ENCODE measurements at regions not wholly inside any gene's neighbourhood (a gene's known extent, or its start where the extent isn't known, plus 50 kb on each side); places are given as distances from the start of the nearest gene placed in this dataset.
"Not testable (repeated sequence)": the region's sequence is repeated elsewhere in the genome, so short reads cannot be mapped to it uniquely, and the experiment has no call there.

DNA sequence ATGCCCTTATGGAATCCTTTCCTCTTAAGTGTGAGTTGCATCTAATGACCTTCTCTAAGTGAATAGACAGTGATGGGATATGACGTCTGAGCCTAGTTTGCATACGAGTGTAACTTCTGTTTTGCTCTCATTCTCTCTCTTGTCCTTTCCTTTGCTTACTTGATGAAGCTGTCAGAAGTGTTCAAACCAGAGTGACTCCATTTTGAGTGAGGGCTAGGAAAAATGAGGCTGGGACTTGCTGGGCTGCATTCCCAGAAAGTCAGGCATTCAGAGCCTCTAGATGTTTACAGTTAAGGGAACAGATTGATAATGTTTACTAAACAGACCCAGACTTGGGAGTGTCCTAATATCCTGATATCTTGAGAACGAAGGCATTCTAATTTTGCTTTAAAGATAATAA, 311.2 kb upstream of the SOX4 start:
- DNase-seq: not testable (repeated sequence)

GRCh38 chr6:21284166-21284565, 309.4 kb upstream of the SOX4 start:
- DNase-seq: no peak

- no peak for DNase-seq
Observed at GRCh38 chr6:21284706-21285105, 308.8 kb upstream of the SOX4 start.

DNA sequence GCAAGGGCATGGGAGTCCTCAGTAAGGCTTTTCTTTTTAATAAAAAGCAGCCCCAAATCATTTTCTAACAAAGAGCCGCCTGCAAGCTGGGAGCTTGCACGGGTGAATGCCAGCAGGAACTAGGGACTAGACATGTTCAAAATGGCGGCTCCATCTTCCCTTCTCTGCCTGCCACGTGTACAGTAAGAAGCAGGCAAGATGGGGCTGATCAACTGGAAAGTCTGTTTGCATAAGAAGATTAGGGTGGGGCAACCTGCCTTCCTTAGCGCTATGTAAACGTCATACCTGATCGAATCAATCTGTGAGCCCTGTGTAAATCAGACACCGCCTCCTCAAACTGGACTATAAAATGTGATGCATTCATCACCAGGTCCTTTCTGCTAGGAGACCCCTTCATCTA, 299.4 kb upstream of the SOX4 start:
- DNase-seq: no peak

DNA sequence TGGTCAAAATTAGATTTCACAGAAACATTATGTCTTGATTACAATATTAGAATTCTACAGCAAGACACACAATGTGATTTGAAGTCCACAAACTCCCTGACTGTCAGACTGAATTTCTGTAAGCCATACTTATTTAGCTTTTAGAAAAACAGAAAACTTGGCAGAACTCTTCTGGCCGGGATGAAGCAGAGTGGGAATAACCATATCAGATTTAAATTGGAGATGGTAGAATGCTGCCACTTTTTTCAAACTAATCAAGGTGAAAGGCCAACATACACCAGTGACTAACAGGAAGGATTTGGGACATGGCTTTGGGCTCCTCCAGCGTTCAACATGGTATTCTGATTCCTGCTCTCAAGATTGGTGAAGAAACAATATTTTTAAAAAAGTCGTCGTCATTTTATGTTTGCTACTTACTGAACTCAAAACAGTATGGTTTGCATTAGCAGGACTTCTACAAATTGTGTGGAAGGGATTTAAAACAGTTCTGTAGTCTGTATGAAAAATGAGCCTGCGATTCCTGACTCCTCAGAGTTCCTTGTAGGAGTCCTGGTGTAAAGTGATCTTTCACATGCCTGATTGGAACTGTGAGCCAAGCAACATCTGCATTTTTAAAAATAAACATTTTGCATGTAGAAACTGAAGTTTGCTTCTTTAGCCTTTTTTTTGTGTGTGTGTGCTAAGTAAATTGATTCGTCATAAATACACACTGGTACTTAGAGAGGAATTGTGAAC, 297.9 kb upstream of the SOX4 start:
- peak; percentile 69 for DNase-seq

- DNase-seq: no peak
Observed at GRCh38 chr6:21297665-21298064, 295.9 kb upstream of the SOX4 start.

DNA sequence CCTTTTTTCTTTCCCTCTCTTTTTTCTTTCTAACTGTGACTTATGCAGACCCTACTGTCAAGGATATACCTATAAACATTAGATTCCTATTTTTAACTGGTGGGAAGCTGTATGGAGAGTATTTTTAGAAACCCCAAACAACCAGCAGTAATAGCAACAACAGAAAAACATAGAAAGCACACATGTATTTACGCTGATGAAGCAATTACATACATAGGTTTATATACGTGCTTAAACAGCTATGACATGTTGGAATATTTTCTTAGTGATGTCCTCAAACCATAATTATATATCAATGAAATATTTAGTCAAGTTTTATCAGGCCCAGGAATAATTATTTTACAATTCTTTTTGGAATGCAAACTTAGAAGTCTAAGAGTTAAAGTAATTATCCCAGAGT, 294.3 kb upstream of the SOX4 start:
- no peak for DNase-seq

- no peak for DNase-seq
Observed at GRCh38 chr6:21300439-21300838, 293.1 kb upstream of the SOX4 start.

DNA sequence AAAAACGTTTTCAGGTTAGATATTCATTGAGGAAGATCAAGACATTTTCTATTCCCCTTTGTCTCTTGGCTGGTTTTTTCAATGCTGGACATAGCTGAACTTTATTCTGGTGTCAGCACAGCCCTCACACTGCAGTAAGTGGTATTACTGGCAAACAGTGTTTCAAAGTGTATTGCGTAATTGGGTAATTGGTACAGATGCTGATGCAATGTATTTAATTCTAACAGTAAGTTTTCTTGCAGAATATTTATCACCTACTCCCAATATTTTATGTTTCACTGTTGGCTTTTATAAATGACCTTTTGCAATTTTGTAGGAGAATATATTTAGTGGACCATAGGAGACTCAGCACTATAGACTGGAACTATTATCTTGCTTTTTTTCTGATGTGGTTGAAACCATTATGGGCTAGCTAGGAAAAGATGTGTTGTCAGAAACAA, 287.6 kb upstream of the SOX4 start:
- no peak for DNase-seq

DNA sequence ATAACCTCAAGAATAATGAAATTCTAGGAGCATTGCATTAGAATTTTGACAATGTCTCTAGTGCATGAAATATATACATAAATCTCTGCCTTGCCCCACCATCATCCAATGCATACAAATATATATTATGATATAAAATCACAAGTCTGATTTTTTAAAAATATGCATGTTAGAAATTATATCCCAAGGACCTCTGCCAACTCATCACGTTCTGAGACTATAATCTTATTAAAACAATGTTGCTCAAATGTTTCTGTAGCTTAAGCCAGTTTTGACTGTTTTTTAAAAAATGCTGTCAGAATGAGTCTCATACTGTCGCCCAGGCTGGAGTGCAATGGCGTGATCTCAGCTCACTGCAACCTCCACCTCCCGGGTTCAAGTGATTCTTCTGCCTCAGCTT, 287.0 kb upstream of the SOX4 start:
- DNase-seq: no peak

- no peak for DNase-seq
Observed at GRCh38 chr6:21309807-21310221, 283.7 kb upstream of the SOX4 start.

DNA sequence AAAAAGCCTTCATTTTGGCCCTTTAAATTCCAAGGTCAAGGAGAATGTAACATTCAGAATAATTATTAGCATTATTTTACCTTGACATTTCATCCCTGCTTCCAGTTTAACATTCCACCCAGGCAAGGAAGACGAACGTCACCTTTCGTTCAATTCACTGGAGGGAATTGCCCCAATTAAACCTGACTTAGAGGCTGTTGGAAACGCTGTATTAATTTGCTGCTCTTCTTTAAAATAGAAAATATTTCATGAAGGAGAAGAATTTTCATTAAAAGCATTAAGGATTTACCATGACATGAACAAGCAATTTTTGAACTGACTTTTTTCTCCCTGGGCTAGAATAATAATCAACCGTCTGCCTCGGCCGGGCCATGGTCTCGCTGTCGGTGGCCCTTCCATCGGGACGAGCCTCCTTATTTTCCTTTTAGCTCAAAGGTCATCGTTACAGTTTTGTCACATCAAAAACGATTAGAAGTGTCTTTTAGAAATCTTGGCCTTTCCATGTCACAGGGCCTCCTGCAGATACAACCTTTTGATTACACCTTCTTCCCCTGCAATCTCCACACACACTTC, 282.9 kb upstream of the SOX4 start:
- no peak for DNase-seq

DNA sequence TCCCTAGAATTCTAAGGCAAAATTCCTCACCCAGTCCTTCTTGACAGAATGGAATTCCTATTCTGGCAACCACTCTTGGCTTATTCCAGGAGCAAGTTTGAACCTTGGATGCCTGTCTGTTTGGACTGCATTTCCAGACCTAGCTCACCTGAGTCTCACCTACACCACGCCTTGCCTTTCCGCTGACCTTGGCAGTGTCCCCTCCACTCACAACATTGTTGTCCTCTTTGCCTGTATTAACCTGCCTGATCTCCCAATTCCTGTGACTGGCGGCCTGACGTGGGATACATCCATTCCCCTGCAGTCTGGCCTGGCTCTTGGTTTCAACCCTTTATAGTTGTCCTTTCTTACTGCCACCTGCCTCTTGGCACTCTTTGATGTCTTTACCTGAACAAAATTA, 281.4 kb upstream of the SOX4 start:
- no peak for DNase-seq

DNA sequence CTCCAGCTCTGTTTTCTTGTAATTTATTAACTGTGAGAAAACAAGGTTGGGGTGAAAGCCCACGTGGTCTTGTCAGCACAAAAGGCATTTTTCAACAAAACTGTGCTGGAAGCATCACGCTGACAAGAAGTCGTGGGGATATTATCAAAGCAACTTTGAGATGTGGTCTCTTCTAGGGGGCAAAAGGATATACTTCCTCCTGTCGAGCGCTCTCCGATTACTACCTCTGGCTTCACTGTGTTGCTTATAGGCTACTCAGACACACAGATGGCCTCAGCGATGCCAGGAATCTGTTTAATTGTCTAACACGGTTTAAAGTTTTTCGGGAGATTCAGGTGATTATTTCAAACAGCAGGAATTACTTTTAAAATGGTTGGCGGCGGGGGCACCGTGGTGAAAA, 275.9 kb upstream of the SOX4 start:
- no peak for DNase-seq

GRCh38 chr6:21321076-21321475, 272.5 kb upstream of the SOX4 start:
- DNase-seq: peak; percentile 22

DNA sequence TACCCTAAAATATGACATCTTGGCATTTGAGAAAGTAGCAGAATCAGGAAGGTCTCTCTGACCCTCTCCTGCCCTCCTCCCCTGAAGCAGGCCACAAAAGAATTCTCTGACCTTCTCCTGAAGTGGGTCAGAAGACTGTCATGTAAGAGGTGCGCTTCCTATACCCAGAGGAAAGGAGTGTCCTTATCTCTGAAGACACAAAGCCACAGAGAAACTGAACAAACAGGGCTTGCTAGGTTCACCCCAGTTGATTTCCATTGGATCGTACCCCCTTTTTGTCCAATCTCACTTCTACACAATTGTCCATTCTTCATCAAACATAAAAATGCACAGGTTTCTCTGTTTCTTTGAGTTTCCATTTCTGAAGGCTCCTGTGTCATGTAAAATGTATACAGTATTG, 272.0 kb upstream of the SOX4 start:
- DNase-seq: no peak

GRCh38 chr6:21323577-21323976, 270.0 kb upstream of the SOX4 start:
- no peak for DNase-seq

DNA sequence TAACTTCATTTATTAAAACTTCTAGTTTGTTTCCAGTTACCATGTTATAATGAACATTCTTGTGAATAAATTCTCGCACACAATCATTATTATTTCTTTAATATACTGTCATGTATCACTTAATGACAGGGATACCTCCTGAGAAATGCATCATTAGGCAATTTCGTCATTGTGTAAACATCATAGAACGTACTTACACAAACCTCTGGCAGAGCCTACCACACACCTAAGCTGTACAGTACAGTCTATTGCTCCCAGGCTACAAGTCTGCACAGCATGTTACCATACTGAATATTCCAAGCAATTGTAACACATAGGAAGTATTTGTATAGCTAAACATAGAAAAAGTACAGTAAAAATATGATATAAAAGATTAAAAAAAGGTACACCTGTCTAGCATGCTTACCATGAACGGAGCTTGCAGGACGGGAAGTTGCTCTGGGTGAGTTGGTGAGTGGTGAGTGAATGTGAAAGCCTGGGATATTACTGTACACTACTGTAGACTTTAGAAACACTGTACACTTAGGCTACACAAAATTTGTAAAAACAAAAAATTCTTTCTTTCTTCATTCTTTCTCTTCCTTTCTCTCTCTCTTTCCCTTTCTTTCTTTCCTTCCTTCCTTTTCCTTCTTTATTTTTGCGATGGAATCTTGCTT, 268.2 kb upstream of the SOX4 start:
- no peak for DNase-seq

GRCh38 chr6:21327326-21328112, 266.0 kb upstream of the SOX4 start:
- no peak for DNase-seq

GRCh38 chr6:21331235-21331634, 262.3 kb upstream of the SOX4 start:
- peak; percentile 72 for DNase-seq

DNA sequence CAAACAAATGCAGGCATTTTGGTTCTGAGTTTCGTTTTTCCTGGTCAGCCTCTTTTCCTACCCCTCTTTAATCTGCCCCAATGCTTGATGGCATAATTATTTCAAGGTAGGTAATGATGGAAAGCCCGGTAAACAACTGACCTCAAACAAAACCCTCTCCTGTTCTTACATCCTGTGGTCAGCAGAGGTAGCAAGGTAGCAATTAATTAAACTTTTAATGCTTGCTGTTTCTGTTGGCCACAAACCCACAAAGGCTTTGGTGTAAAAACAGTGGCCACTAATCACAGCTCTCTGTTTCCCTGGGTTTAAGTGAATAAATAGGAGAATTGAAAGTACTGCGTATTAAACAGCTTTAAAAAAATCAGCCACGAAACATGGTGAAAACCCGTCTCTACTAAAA, 261.5 kb upstream of the SOX4 start:
- no peak for DNase-seq

DNA sequence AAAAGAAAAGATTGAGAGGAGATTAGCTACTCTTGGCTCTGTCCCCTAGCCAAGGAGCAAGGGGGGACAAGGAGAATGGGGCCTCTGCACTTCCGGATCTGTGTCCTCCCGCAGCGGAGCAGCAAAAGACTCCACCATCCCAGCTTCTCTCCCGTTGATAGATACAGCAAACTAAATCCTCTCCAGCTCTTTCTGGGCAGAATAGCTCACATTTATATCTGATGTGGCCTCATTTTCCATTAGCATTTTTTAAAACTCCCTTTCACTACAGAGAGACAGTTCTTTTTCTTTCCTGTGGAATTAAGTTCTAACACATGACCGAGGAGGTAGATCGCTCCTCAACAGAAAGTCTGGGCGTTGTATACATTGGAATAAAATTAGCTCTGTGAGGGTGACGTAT, 260.9 kb upstream of the SOX4 start:
- DNase-seq: no peak

DNA sequence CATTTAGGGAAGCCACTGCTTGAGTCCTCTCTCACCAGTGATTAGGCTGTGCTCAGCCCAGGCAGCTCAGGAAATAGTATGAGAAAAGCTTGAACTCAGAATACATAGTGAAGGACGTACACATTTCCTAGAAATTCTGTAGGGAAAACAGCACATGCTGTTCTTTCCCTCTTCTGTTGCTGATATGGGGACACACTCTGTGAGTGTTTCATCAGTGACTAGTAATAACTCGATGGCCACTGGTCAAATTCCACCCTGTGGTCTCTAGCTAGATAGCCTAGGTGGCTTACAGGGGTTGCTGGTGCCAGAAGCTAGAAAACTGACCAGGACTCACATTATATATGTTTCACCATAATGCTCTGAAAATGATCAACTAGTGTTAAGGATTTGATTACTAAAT, 259.8 kb upstream of the SOX4 start:
- DNase-seq: no peak
